AG09319 (cell line): ENCODE measurements at regions not wholly inside any gene's neighbourhood (a gene's known extent, or its start where the extent isn't known, plus 50 kb on each side); places are given as distances from the start of the nearest gene placed in this dataset.

Experiments used
- DNase-seq: peaks from one replicate; pipeline ENCODE4 v3.0.0-alpha.2; 2010; ENCODE audit warnings: low read depth; ENCODE audit errors: extremely low read depth
- TF ChIP-seq, protein P1 (sequence below): IDR thresholded peaks from 2 replicates; pipeline ENCODE4 v1.5.1; 2011; ENCODE audit warnings: low read depth, mild to moderate bottlenecking, inconsistent platforms, low read length, moderate library complexity

DNA sequence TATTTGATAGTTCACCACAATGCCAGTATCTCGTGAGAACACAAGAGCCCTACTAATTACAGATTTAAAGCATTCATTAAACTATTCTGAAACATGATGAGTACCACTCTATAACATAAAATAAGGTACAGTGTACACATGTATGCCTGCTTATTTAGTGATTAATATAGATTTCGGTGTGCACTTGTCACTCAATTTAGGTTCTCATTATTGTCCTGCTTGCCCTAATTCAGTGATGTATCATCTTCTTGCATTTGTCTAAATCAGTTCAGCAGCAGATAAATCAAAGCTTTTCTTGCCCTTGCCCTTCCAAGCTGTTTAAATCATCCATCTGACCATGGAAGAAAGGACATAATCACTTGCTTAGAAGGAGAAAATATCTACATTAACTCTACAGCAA is 359.7 kb downstream of the GXYLT1 start:
- TF ChIP-seq, protein P1, sequence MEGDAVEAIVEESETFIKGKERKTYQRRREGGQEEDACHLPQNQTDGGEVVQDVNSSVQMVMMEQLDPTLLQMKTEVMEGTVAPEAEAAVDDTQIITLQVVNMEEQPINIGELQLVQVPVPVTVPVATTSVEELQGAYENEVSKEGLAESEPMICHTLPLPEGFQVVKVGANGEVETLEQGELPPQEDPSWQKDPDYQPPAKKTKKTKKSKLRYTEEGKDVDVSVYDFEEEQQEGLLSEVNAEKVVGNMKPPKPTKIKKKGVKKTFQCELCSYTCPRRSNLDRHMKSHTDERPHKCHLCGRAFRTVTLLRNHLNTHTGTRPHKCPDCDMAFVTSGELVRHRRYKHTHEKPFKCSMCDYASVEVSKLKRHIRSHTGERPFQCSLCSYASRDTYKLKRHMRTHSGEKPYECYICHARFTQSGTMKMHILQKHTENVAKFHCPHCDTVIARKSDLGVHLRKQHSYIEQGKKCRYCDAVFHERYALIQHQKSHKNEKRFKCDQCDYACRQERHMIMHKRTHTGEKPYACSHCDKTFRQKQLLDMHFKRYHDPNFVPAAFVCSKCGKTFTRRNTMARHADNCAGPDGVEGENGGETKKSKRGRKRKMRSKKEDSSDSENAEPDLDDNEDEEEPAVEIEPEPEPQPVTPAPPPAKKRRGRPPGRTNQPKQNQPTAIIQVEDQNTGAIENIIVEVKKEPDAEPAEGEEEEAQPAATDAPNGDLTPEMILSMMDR, result no peak
- DNase-seq, result no peak

DNA sequence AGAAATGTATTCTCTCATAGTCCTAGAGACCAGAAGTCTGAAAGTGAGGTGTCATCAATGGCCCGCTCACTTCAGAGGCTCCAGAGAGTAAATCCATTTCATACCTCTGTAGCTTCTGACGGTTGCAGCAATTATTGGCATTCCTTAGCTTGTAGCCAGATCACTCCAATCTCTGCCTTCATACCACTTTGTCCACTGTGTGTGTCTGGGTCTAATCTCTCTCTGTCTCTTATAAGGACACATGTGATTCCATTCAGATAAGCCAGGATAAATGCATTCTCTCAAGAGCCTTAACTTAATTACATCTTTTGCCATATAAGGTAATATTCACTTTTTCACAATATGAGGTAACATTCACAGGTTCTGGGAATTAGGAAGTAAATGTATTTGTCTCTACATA is 365.7 kb downstream of the GXYLT1 start:
- DNase-seq, result no peak
- TF ChIP-seq, protein P1, result no peak

DNA sequence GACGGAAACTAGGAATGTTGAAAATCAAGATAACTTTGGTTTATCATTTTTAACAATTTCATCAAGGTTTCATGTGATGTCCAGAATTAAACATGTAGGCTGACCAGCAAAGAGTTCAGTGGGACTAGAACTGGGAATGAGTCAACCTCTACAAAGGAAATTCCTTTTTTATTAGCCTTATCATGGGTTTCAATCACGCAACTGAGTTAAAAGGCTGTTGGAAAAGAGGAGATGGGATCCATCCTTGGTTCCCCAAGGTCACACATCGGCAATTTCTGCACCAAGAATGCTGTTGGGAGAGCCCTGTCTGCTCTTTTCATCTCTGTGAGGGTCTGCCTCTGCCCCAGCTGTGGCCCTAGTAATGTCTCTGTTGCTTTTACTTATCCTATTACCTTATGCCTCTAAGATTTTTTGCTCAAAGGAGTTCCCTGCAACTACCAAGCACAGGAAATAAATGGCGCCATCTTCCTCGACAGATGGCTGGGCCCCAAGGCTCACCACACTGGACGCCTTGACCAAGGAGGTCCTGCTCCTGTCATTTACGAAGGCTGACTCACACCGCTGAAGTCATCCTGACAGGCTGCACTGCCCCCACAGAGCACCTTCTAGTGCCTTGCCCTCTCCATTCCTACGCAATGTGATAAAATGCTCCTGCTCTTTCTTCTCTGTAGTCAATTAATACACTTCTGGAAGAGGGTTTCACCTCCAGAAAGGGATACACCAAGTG is 367.4 kb downstream of the GXYLT1 start:
- TF ChIP-seq, protein P1, result no peak
- no peak for DNase-seq

DNA sequence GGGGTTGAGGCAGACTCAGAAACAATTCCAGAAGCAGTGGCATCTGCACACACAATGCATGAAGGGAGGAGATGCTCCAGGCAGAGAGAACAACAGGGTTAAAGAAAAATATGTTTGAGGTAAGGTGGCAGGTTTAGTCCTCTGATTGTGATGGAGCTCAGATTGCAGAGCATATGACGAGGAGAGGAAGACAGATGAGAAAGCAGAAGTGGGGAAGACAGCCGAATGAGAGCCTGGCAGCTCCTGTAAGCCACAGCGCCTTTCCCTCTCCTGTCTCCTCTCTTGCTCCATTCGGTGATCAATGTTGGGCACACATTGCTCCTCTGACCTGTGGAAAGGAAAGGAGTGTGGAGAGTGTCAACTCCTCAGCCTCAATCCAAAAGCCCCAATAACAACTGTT is 372.2 kb downstream of the GXYLT1 start:
- TF ChIP-seq, protein P1, result no peak

DNA sequence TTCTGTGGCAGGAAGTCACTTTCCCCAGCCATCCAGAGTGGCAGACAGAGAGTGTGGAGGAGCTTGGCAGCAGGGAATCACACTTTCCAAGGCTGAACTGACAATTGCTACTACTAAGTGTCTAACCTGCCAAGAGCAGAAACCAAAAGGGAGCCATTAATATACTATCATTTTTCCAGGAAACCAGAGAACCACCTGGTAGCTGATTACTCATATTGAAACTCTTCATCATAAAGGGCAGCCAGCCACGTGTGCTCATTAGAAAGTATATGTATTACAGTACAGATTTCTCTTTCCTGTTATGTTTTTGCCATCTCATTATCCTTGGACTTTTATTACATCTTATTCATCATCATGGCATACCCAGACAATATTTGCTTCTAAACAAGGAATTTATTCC is 374.9 kb downstream of the GXYLT1 start:
- no peak for DNase-seq
- TF ChIP-seq, protein P1, result no peak

More for the DNA sequence above, 372.2 kb downstream of the GXYLT1 start:
- DNase-seq, result no peak

DNA sequence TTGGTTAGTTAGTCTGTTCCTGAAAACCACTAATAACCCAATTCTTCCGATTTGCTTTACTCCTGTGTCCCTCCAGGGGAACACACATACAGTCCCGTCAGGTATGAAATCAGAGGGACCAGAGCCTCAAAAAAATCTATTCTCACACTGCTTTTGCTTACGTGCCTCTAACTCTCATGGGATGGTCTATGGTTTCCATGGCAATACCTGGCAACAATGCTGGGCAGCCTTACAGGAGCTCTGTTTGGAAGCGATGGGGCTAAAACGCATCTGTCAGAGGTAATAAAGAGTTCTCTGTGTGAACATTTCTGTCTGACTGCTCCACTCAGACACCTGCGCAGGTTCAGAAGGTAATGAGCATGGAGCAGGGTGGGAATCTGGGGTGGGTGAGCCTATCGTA is 376.2 kb downstream of the GXYLT1 start:
- no peak for DNase-seq
- TF ChIP-seq, protein P1, result no peak

DNA sequence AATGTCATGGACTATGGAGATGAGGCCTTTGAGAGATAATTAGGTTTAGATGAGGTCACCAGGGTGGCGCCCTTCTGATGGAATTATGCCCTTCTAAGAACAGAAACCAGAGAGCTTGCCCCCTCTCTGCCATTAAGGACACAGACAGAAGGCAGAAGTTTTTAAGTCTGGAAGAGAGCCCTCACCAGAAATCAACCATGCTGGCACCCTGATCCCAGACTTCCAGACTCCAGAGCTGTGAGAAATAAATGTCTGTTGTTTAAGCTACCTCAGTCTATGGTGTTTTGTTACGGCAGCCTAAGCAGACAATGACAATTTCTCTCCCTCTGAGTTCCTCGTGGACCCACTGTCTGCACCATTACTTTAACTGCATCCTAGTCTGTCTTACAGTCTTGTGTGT is 382.0 kb downstream of the GXYLT1 start:
- TF ChIP-seq, protein P1, result no peak
- DNase-seq, result no peak
